Skeletal muscle cell (primary cell): ENCODE measurements at regions not wholly inside any gene's neighbourhood (a gene's known extent, or its start where the extent isn't known, plus 50 kb on each side); places are given as distances from the start of the nearest gene placed in this dataset.

Experiments
- DNase-seq: peaks from one replicate; pipeline ENCODE4 v3.0.0-alpha.2; 2010; ENCODE audit warnings: low read depth
- H3K4me3 ChIP-seq: 2 replicates; pipeline ENCODE4 v1.5.1; 2011; ENCODE audit warnings: low read depth, mild to moderate bottlenecking, control low read depth, low read length, moderate library complexity

GRCh38 chr18:2424420-2424819, 146.9 kb downstream of the METTL4 start:
- H3K4me3 ChIP-seq: no peak overlapping the region
- DNase-seq: no peak

DNA sequence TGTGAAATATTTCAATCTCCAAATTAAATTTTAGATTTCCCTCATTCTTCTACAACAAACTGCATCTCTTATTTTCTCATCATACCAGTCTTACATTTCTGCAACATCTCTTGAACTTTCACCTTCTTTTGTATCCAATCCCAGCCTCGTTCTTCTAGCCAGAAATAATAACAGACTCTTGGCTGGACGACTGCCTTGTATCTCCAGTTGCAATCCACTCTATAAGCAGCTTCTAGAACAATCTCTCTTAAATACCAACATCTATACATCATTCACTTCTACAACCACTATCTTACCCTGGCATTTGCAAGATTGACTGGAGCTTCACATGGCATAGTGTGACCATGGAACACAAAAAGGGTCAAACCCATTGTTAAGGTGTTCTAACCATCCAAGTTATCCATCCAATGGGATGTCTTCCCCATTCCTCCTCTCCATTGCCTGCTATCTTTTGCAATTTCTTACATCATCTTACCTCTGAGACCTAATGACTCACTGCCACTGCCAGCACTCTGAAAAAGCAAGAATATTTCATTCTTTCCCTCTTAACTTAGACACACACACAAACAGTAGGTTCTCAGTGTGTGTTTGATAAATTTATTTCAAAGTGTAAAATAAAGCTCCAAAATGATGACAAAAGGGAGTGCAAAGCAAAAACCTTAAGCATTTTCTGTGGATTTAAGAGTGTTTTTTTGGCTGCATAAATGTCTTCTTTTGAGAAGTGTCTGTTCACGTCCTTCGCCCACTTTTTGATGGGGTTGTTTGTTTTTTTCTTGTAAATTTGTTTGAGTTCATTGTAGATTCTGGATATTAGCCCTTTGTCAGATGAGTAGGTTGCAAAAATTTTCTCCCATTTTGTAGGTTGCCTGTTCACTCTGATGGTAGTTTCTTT, 145.6 kb downstream of the METTL4 start:
- DNase-seq: no peak
- no peak overlapping the region for H3K4me3 ChIP-seq

GRCh38 chr18:2430191-2430590, 141.1 kb downstream of the METTL4 start:
- no peak for DNase-seq
- H3K4me3 ChIP-seq: no peak overlapping the region

- H3K4me3 ChIP-seq: no peak overlapping the region
- no peak for DNase-seq
Observed at GRCh38 chr18:2431806-2432205, 139.5 kb downstream of the METTL4 start.

DNA sequence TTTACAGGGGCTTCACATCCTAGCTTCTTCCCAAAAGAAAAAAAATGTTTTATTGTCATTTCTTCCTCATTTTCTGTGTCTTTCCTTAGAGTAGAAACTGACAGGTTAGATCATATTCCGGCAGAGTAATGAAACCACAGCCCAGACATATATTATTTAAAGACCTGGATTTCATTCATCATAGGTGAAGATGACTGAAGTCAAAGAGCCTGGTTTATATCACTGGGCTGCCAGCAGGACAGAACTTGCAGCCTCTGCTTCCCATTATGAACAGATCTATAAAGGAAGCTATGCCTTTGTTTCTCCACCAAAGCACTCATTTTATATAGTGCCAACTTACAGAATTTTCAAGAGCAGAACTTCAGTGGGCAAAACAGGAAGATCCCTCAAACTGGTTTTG, 137.9 kb downstream of the METTL4 start:
- no peak for DNase-seq
- no peak overlapping the region for H3K4me3 ChIP-seq

DNA sequence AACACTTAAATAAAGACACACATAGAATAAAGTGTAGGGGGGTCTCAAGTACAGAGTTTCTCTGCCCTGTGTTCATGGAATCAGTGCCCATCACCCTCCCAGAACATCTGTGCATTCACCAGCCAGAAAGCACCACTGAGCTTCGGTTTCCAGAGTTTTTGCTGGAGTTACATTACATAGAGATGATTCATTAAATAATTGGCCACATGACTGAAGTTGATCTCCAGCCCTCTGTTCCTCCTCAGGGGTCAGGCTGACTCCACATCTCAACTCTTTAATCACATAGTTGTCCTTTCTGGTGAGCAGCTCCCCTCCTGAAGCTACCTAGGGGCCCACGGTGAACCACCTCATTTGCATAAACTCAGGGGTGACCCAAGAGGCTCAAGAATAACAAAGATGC, 129.8 kb downstream of the METTL4 start:
- no peak overlapping the region for H3K4me3 ChIP-seq
- no peak for DNase-seq

DNA sequence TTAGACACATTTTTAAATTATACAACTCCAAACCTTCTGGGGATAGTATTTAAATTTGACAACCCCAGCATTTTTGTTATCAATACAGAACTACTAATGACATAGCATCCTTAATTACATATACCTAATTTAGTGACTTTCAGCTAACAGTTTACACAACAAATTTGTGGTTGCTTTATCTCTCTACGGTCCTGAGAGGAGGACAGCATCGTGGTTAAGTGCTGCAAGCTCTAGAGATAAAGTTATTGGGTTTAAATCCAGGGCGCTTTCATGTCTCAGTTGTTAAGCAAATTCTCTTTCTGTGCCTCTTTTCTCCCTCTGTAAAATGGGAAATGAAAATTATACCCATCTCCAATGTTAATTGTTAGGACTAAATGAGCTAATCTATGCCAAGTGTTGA, 129.3 kb downstream of the METTL4 start:
- no peak overlapping the region for H3K4me3 ChIP-seq
- no peak for DNase-seq

GRCh38 chr18:2442726-2443275, 128.5 kb downstream of the METTL4 start:
- no peak overlapping the region for H3K4me3 ChIP-seq
- no peak for DNase-seq

DNA sequence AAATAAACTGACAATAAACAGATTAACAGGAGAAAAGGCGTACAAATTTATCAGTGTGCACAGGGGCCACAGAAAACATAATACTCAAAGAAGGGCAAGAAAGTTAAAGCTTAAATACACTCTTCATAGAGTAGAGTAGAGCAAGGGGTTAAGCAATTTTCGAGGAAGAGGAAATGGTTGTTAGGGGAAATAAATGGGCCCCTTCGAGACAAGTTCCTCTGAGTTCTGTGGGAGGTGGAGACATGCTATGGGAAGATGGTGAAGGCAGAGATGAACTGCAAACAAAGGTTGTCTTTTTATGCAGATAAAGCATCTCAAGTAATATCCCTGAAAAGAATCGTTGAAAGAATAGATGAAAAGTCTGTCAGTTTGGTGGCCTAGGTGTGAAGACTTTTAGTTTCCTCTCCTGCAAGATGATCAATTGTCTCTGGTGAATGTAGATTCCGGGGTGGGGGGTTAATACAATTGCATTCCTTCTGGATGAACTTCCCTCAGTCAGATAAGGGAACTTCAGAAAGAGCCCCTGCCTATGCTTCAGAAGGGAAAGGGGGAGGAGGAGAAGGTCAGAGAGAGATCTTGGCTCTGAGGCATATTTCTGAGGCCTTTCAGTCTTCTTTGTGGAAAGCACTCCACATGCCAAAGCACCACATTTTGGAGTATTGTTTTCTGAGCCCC, 127.0 kb downstream of the METTL4 start:
- no peak overlapping the region for H3K4me3 ChIP-seq
- DNase-seq: no peak

GRCh38 chr18:2448565-2449151, 122.6 kb downstream of the METTL4 start:
- H3K4me3 ChIP-seq: no peak overlapping the region
- DNase-seq: no peak

DNA sequence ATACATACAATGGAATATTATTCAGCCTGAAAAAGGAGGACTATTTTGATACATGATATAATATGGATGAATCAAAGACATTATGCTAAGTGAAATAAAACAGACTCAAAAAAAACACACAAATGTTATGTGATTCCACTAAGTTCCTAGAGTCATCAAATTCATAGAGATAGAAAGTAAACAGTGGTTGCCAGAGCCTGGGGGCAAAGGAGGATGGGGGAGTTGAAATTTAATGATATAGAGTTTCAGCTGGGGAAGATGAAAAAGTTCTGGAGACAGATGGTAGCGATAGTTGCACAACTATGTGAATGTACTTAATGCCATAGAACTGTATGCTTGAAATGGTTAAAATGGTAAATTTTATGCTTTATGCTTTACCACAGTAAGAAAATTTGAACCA, 119.7 kb downstream of the METTL4 start:
- H3K4me3 ChIP-seq: no peak overlapping the region

GRCh38 chr18:2459886-2460285, 111.4 kb downstream of the METTL4 start:
- peak; percentile 1 for DNase-seq
- H3K4me3 ChIP-seq: no peak overlapping the region

More for the DNA sequence above, 119.7 kb downstream of the METTL4 start:
- DNase-seq: no peak

DNA sequence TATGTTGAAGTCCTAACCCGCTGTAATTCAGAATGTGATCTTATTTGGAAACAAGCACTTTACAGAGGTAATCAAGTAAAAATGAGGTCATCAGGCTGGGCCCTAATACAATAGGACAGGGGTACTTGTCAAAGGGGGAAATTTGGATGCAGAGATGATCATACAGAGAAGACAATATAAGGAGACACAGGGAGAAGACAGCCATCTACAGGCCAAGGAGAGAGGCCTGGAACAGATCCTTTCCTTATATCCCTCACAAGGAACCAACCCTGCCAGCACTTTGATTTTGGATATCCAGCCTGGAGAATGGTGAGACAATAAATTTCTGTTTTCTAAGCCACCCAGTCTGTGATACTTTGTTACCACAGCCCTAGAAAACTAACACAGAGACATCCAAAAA, 104.3 kb downstream of the METTL4 start:
- DNase-seq: no peak
- H3K4me3 ChIP-seq: no peak overlapping the region

DNA sequence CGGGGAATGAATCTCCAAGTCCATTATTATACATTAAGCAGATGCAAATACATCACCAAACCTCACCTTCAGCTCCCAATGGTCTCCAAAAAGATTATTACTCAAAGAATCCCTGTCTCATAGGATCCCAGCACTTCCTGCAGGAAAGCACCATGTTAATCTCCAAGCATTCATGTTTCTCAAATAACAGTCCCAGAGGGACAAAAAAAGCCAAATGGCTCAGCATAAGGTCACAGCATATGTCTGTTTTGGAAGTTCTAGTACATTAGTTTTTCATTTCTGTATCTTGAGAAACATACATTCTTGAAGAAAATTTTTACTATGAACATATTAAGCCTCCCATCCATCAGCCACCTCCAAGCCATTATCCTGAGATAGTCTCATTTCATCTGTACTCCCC, 103.3 kb downstream of the METTL4 start:
- peak; percentile 22 for DNase-seq

GRCh38 chr18:2471523-2471922, 99.8 kb downstream of the METTL4 start:
- no peak for DNase-seq
- no peak overlapping the region for H3K4me3 ChIP-seq

More for the DNA sequence above, 103.3 kb downstream of the METTL4 start:
- no peak overlapping the region for H3K4me3 ChIP-seq

- no peak for DNase-seq
- H3K4me3 ChIP-seq: no peak overlapping the region
Observed at GRCh38 chr18:2478662-2479061, 92.6 kb downstream of the METTL4 start.

- DNase-seq: no peak
Observed at GRCh38 chr18:2480536-2480935, 90.8 kb downstream of the METTL4 start.

GRCh38 chr18:2482706-2483475, 88.4 kb downstream of the METTL4 start:
- no peak overlapping the region for H3K4me3 ChIP-seq
- no peak for DNase-seq

More at GRCh38 chr18:2480536-2480935, 90.8 kb downstream of the METTL4 start:
- H3K4me3 ChIP-seq: no peak overlapping the region

GRCh38 chr18:2485983-2486382, 85.3 kb downstream of the METTL4 start:
- H3K4me3 ChIP-seq: no peak overlapping the region
- DNase-seq: no peak
